Activated CD8-positive, alpha-beta T cell treated with anti-CD3 and anti-CD28 coated beads for 36 hours (primary cell): ENCODE measurements at regions not wholly inside any gene's neighbourhood (a gene's known extent, or its start where the extent isn't known, plus 50 kb on each side); places are given as distances from the start of the nearest gene placed in this dataset.

Source experiments
- ATAC-seq: fragments of 200-7000 bp; cut with Tn5 transposase; one replicate; pipeline ENCODE4 v1.10.0; 2021; ENCODE audit warnings: mild to moderate bottlenecking, moderate library complexity
- CTCF ChIA-PET: fragments of 350-600 bp; sonication (Branson Sonifier 250); formaldehyde crosslinking; loops from one replicate; lab custom pipeline; 2021; ENCODE audit warnings: antibody characterized with exemption; lab: Charles Lee
- POLR2A ChIA-PET: fragments of 350-600 bp; sonication (Branson Sonifier 250); formaldehyde crosslinking; loops from one replicate; lab custom pipeline; 2021; ENCODE audit warnings: antibody characterized with exemption; lab: Charles Lee
- DNase-seq: peaks from one replicate; pipeline ENCODE4 v3.0.0-alpha.2; 2020
- H3K27ac Mint-ChIP-seq: one replicate; pipeline ENCODE4 v1.8.0; 2021; ENCODE audit warnings: mild to moderate bottlenecking, mixed read lengths
- H3K27me3 Mint-ChIP-seq: one replicate; pipeline ENCODE4 v1.8.0; 2021; ENCODE audit warnings: mixed read lengths
- H3K36me3 Mint-ChIP-seq: one replicate; pipeline ENCODE4 v1.8.0; 2021; ENCODE audit warnings: low read depth, mixed read lengths
- H3K4me1 Mint-ChIP-seq: one replicate; pipeline ENCODE4 v1.8.0; 2021; ENCODE audit warnings: low read depth, mixed read lengths
- H3K4me3 Mint-ChIP-seq: one replicate; pipeline ENCODE4 v1.8.0; 2021; ENCODE audit warnings: mild to moderate bottlenecking, moderate library complexity, mixed read lengths
- H3K9me3 Mint-ChIP-seq: one replicate; pipeline ENCODE4 v1.8.0; 2021; ENCODE audit warnings: mixed read lengths
- CTCF ChIP-seq: fragments of 200-600 bp; IDR thresholded peaks from one replicate; pipeline ENCODE4 v1.8.0; 2022; ENCODE audit warnings: antibody characterized with exemption, mild to moderate bottlenecking
- intact Hi-C: fragments of 100-400 bp; cut with micrococcal nuclease; formaldehyde crosslinking; loops from one replicate; pipeline ENCODE4 v1.10.0; 2022

GRCh38 chr9:126154182-126154827 lies 172.3 kb upstream of the MVB12B start:
- Mint-ChIP-seq H3K9me3 (no peaks in the 10 kb centered on the region), H3K27ac (no peak overlapping the region), H3K36me3 (no peaks in the 10 kb centered on the region), H3K27me3 (peaks cover 8% of the 10 kb centered on the region), H3K4me3 (no peak overlapping the region), H3K4me1 (no peaks in the 10 kb centered on the region)
- no peak for ATAC-seq
- POLR2A ChIA-PET, result no interaction called here
- no peak for TF ChIP-seq CTCF
- CTCF ChIA-PET, result interaction anchor here (0.6 kb wide), 1 partner anchor 1352 kb away, joined by 4 read pairs; no protein-coding TSS in a partner anchor
- intact Hi-C loops, result no loop called here
- no peak for DNase-seq

GRCh38 chr9:126154869-126155268 lies 171.8 kb upstream of the MVB12B start:
- Mint-ChIP-seq H3K27me3 (peaks cover 8% of the 10 kb centered on the region), H3K4me3 (no peak overlapping the region), H3K4me1 (no peaks in the 10 kb centered on the region), H3K36me3 (no peaks in the 10 kb centered on the region), H3K9me3 (no peaks in the 10 kb centered on the region), H3K27ac (no peak overlapping the region)
- no peak for TF ChIP-seq CTCF
- POLR2A ChIA-PET, result no interaction called here
- DNase-seq (no peak), ATAC-seq (no peak)
- CTCF ChIA-PET, result interaction anchor here (0.6 kb wide), 1 partner anchor 1352 kb away, joined by 4 read pairs; no protein-coding TSS in a partner anchor
- intact Hi-C loops, result no loop called here

- H3K27ac Mint-ChIP-seq, result no peak overlapping the region
- peaks cover 8% of the 10 kb centered on the region for H3K27me3 Mint-ChIP-seq
- no peaks in the 10 kb centered on the region for H3K4me1 Mint-ChIP-seq
- H3K9me3 Mint-ChIP-seq, result no peaks in the 10 kb centered on the region
- intact Hi-C loops, result no loop called here
- H3K4me3 Mint-ChIP-seq, result no peak overlapping the region
- ATAC-seq, result no peak
- TF ChIP-seq CTCF, result no peak
- no peak for DNase-seq
- H3K36me3 Mint-ChIP-seq, result no peaks in the 10 kb centered on the region
- ChIA-PET CTCF (no interaction called here), POLR2A (no interaction called here)
Measured at GRCh38 chr9:126155756-126156664, 170.6 kb upstream of the MVB12B start.

GRCh38 chr9:126156898-126157297 lies 169.7 kb upstream of the MVB12B start:
- TF ChIP-seq CTCF, result no peak
- Mint-ChIP-seq H3K4me3 (no peak overlapping the region), H3K4me1 (no peaks in the 10 kb centered on the region), H3K36me3 (no peaks in the 10 kb centered on the region), H3K9me3 (no peaks in the 10 kb centered on the region), H3K27ac (no peak overlapping the region), H3K27me3 (peaks cover 8% of the 10 kb centered on the region)
- no peak for DNase-seq
- ATAC-seq, result no peak
- POLR2A ChIA-PET, result no interaction called here
- CTCF ChIA-PET, result no interaction called here
- intact Hi-C loops, result no loop called here

GRCh38 chr9:126157423-126157822 lies 169.2 kb upstream of the MVB12B start:
- Mint-ChIP-seq H3K4me3 (no peak overlapping the region), H3K36me3 (no peaks in the 10 kb centered on the region), H3K9me3 (no peaks in the 10 kb centered on the region), H3K27me3 (peaks cover 8% of the 10 kb centered on the region), H3K4me1 (no peaks in the 10 kb centered on the region), H3K27ac (no peak overlapping the region)
- intact Hi-C loops, result no loop called here
- CTCF ChIA-PET, result no interaction called here
- DNase-seq, result no peak
- no peak for ATAC-seq
- POLR2A ChIA-PET, result no interaction called here
- no peak for TF ChIP-seq CTCF
